GM19025 (cell line): ENCODE measurements at regions not wholly inside any gene's neighbourhood (a gene's known extent, or its start where the extent isn't known, plus 50 kb on each side); places are given as distances from the start of the nearest gene placed in this dataset.
A peak's percentile ranks its signal among the peaks of the same experiment; 100 is the strongest.
"Not testable (repeated sequence)": the region's sequence is repeated elsewhere in the genome, so short reads cannot be mapped to it uniquely, and the experiment has no call there.

Experiments used
- ATAC-seq: cut with Tn5 transposase; IDR thresholded peaks from one replicate; pipeline ENCODE4 v1.9.1; 2021; ENCODE audit warnings: mild to moderate bottlenecking, low read depth, moderate library complexity; ENCODE audit not compliant: unreplicated experiment

DNA sequence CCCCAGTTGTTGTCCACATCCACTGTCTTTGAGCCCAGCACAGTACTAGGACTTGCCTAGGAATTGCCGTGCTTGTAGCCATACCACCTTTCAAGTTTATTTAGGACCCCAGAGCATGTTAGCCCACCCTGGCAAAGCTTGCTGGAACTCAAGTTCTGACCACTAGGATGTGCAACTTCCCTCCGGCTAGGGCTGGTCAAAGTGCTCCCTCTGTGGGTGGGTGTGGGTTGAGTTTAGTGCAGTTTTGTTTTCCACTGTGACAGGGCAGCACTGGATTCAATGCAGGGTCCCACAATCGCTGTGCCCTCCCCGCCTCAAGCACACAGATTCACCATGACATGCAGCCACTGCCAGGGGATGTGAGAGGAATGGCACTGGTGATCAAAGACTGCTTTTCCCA, 96.0 kb downstream of the RASGEF1B start:
- ATAC-seq, result no peak

GRCh38 chr4:81369886-81370285, 101.8 kb downstream of the RASGEF1B start:
- ATAC-seq, result no peak

GRCh38 chr4:81366779-81367178, 104.9 kb downstream of the RASGEF1B start:
- no peak for ATAC-seq

- no peak for ATAC-seq
Measured at GRCh38 chr4:81360737-81361136, 111.0 kb downstream of the RASGEF1B start.

GRCh38 chr4:81359207-81359606, 112.5 kb downstream of the RASGEF1B start:
- no peak for ATAC-seq

DNA sequence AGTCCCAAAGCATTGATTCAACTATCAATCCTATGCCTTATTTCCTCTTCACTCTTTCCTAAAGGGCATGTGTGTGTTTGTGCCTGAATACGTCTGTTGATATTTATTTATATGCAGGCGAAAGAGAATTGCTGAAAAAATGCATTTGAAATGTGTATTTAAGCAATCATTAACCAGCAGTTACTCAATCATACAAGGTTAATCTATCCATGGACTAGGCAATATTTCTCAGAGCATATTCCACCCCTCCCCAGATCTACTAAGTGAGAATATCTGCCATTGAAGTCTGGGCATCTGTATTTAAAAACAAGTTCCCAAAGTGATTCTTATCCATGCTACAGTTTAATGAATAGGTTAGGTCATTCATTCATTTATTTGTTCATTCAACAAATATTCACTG, 113.6 kb downstream of the RASGEF1B start:
- no peak for ATAC-seq

GRCh38 chr4:81356621-81357020, 115.1 kb downstream of the RASGEF1B start:
- no peak for ATAC-seq

GRCh38 chr4:81355136-81355535, 116.6 kb downstream of the RASGEF1B start:
- ATAC-seq, result no peak

DNA sequence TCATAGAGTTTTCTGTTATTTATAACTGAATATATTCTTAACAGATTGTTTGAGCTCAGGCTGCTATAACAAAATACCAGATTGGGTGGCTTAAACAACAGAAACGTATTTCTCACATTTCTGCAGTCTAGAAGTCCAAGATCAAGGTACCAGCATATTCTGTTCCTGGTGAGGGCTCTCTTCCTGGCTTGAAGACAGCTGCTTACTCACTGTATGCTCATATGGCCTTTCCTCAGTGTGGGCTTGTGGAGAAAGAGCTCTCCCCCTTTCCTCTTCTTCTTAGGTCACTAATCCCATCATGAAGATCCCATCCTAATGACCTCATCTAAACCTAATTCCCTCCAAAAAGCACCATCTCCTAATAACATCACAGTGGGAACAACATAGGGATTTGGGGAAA, 117.8 kb downstream of the RASGEF1B start:
- ATAC-seq, result no peak

GRCh38 chr4:81352446-81352835, 119.3 kb downstream of the RASGEF1B start:
- ATAC-seq, result no peak

- peak; percentile 77 for ATAC-seq
Measured at GRCh38 chr4:81351654-81352445, 119.9 kb downstream of the RASGEF1B start.

- ATAC-seq, result no peak
Measured at GRCh38 chr4:81350040-81350439, 121.7 kb downstream of the RASGEF1B start.

DNA sequence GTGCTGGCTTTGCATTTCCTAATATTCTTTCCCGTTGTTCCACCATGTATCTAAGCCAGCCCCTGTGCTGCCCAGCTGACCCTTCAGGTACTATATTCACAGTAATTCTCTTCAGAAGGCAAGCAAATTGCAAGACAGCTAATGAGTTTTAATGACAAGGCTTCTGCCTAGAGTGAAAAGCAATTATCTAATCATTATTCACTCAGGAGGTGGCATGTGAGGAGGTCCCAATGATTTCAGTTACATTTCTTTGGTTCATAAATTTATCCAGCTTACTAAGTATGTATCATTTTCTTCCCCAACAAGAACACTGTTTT, 123.0 kb downstream of the RASGEF1B start:
- ATAC-seq, result no peak

DNA sequence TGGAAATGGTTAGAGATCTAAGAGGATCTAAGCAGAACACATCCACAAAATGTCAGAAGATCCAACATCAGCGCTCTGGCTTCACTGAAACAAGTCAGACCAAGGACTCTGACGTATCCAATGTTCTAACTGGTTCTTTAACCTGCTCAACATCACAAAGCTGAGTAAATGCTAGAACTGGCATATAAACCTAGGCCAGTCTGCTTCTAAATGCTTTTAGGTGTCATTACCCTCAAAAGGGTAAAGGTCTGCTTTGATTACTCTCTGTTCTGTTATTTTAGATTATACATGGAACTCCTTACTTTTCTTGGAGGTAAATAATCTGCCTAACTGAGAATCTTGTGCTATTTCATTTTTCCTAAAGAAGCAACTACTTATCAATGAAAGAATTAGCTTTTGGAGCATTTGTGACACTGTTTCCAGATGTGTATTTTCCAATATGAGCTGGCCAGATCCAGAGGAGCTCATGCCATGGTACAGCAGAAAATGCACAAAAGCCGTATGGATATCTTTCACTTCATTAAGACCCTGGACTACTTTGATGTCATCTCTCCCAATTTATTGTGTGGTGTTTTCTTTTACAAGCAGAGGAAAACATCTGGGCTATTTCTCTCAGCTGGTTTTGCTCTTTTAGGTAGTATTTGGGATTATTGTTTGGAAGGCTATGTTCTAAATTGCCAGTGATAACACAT, 123.5 kb downstream of the RASGEF1B start:
- ATAC-seq, result no peak

- ATAC-seq, result no peak
Measured at GRCh38 chr4:81346719-81347118, 125.0 kb downstream of the RASGEF1B start.

DNA sequence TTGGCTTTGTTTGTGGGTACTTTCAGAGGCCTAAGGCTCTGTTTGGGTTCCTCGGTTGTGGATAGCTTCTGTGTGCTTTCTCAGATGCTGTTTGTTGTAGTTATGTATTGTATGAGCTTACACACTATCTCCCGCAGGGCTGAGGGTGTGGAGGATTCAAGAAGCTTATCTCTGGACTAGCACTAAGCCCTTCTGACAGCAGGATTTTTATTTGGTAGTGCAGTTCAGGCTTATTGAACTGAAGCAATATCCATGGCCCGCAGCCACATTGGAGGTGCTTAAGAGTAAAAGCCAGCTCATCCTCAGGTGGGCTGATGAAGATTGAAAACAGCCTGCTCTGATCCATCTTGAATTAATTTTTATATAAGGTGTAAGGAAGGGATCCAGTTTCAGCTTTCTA, 128.2 kb downstream of the RASGEF1B start:
- ATAC-seq, result no peak

DNA sequence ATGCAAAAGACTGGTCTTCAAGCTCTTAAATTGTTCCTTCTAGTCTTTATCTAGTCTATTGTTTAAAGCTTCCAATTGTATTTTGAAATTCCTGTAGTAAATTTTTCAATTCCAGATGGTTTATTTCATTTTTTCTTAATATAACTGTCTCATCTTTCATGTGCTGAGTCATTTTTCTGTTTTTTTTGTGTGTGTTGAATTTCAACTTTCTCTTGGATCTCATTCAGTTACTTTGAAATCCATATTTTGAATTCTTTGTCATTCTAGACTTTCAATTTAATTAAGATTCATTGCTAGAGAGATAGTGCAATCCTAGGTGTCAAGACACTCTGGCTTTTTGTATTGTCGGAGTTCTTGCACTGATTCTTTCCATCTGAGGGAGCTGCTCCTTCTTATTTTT, 128.0 kb upstream of the PRKG2 start:
- no peak for ATAC-seq

DNA sequence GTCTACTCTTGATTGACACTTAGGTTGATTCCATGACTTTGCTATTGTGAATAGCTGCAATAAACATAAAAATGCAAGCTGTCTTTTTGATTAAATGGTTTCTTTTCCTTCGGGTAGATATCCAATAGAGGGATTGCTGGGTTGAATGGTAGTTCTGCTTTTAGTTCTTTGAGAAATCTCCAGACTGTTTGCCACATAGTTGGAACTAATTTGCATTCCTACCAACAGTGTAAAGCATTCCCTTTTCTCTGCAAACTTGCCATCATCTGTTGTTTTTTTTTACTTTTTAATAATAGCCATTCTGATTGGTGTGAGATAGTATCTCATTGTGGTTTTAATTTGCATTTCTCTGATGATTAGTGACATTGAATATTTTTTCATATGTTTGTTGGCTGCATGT, 122.2 kb upstream of the PRKG2 start:
- ATAC-seq, result no peak

DNA sequence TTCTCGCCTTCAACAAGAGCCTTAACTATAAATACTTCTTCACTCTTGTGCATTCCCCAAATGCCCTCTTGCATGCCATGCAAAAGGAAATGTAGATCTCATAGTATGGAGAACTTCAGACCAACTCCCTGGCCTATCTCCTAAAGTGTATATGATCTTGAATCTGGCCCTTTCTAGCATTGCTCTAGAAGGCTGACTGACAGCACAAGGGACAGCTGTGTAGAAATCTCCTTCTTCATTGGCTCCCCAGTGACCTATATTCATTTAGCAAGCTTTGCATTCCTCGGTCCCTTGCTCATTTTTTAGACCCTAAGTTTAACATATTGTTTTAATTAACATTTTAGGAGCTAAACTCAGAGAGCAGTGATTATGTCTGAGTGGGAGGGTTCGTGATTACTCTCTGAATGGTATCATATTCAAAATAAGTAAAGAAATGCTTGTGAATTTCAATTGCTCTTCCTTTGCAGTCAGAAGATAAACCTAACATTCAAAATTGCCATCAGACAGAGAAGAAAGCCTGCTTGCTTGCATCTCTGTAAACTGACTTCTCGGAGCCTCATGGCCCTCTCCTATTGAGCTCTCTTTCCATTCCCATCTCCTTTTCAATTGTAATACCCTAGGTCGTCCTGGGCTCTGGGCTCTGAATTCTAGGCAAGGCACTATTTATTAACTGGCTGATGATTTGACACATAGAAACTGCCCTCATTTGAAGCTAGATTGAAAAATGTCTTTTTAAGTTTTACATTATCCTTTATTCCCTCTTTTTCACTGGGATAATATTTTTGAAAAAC, 120.3 kb upstream of the PRKG2 start:
- no peak for ATAC-seq

DNA sequence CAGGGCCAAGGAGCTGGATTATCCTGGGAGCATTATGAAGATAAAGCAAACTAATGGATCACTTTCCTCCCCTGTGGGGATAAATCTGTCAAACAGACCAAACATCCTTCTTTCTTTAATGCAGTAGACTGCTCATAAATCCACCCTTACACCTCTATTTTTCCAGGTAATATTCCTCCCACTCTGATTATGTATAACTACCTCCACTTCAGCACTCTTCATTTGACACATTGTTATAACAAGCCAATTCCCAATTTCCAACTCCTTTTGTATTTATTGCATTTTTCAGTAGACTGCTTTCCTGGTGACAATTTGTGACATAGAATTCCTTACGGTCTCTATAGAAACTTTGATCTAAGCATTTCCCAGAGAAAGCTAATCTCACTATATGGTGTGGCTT, 115.0 kb upstream of the PRKG2 start:
- no peak for ATAC-seq

GRCh38 chr4:81326581-81326980, 111.6 kb upstream of the PRKG2 start:
- no peak for ATAC-seq

DNA sequence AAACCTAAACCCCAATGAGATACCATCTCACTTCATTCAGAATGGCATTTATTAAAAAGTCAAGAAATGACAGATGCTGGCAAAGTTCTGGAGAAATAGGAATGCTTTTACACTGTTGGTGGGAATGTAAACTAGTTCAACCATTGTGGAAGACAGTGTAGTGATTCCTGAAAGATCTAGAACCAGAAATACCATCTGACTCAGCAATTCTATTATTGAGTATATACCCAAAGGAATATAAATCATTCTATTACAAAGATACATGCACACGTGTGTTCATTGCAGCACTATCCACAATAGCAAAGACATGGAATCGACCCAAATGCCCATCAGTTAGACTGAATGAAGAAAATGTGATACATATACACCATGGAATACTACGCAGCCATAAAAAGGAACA, 109.6 kb upstream of the PRKG2 start:
- ATAC-seq, result not testable (repeated sequence)
